ENCODE measurements at regions not wholly inside any gene's neighbourhood (a gene's known extent, or its start where the extent isn't known, plus 50 kb on each side); places are given as distances from the start of the nearest gene placed in this dataset.

- H3K36me3 ChIP-seq (ENCODE audit: control insufficient read depth in 2 of 2, extremely low read depth in 1 of 2, insufficient read depth in 2 of 2, low read length in 2 of 2): no peaks in the 10 kb centered on the region
- FAIRE-seq: no peak
These were observed 255.2 kb downstream of the RAD51AP2 start for GRCh38 chr2:17262854-17263569.

GRCh38 chr2:17259613-17260012, 258.6 kb downstream of the RAD51AP2 start:
- TF ChIP-seq CTCF (optimal IDR thresholded peaks at IDR 0.05 in 1 of 3, IDR thresholded peaks at IDR 0.05 in 1 of 3, conservative IDR thresholded peaks at IDR 0.05 in 1 of 3; ENCODE audit: extremely low read depth in 1 of 3, insufficient read depth in 2 of 3, low read length in 3 of 3) (no peak), EZH2 (IDR thresholded peaks at IDR 0.05; ENCODE audit: low read length) (no peak)
- H3K4me2 ChIP-seq (ENCODE audit: control insufficient read depth, extremely low read depth, insufficient read depth, low read depth, low read length): no peak overlapping the region

More at GRCh38 chr2:17262854-17263569, 255.2 kb downstream of the RAD51AP2 start:
- H3K27me3 ChIP-seq (ENCODE audit: control insufficient read depth, extremely low read depth, insufficient read depth, low read length): no peaks in the 10 kb centered on the region
- DNase-seq (ENCODE audit: low read depth, low spot score): no peak
- no peaks in the 10 kb centered on the region for H3K79me2 ChIP-seq (ENCODE audit: control insufficient read depth, insufficient read depth, low read length)
- H3K9me1 ChIP-seq (ENCODE audit: control insufficient read depth, extremely low read depth, insufficient read depth, low read length): no peaks in the 10 kb centered on the region
- H3K9ac ChIP-seq (ENCODE audit: control insufficient read depth, extremely low read depth, insufficient read depth, low read length): no peak overlapping the region
- no peak overlapping the region for H3K4me2 ChIP-seq (ENCODE audit: control insufficient read depth, extremely low read depth, insufficient read depth, low read depth, low read length)
- H3K9me3 ChIP-seq (ENCODE audit: control insufficient read depth, low read depth, low read length): no peaks in the 10 kb centered on the region
- no peaks in the 10 kb centered on the region for H3K4me1 ChIP-seq (ENCODE audit: control insufficient read depth, extremely low read depth, insufficient read depth, low read length)
- H4K20me1 ChIP-seq (ENCODE audit: control insufficient read depth, extremely low read depth, insufficient read depth, low read length): no peaks in the 10 kb centered on the region
- dilution Hi-C loops (cut with MboI; ENCODE audit: extremely low pct_ligation_motif_present, low sequenced_read_pairs): no loop called here
- H3K4me3 ChIP-seq (ENCODE audit: control insufficient read depth in 2 of 3, extremely low read depth in 1 of 3, insufficient read depth in 2 of 3, low read depth in 1 of 3, low read length in 3 of 3): no peak overlapping the region
- H2AFZ ChIP-seq (ENCODE audit: control insufficient read depth, low read length): no peak overlapping the region
- TF ChIP-seq EZH2 (IDR thresholded peaks at IDR 0.05; ENCODE audit: low read length) (no peak), CTCF (optimal IDR thresholded peaks at IDR 0.05 in 1 of 3, IDR thresholded peaks at IDR 0.05 in 1 of 3, conservative IDR thresholded peaks at IDR 0.05 in 1 of 3; ENCODE audit: extremely low read depth in 1 of 3, insufficient read depth in 2 of 3, low read length in 3 of 3) (no peak)
- H3K27ac ChIP-seq (ENCODE audit: control insufficient read depth, insufficient read depth, low read length): no peak overlapping the region

More at GRCh38 chr2:17259613-17260012, 258.6 kb downstream of the RAD51AP2 start:
- Histone ChIP-seq H3K9ac (ENCODE audit: control insufficient read depth, extremely low read depth, insufficient read depth, low read length) (no peak overlapping the region), H3K79me2 (ENCODE audit: control insufficient read depth, insufficient read depth, low read length) (no peaks in the 10 kb centered on the region), H4K20me1 (ENCODE audit: control insufficient read depth, extremely low read depth, insufficient read depth, low read length) (no peaks in the 10 kb centered on the region), H3K27ac (ENCODE audit: control insufficient read depth, insufficient read depth, low read length) (no peak overlapping the region), H3K4me3 (ENCODE audit: control insufficient read depth in 2 of 3, extremely low read depth in 1 of 3, insufficient read depth in 2 of 3, low read depth in 1 of 3, low read length in 3 of 3) (no peak overlapping the region), H2AFZ (ENCODE audit: control insufficient read depth, low read length) (no peak overlapping the region), H3K9me1 (ENCODE audit: control insufficient read depth, extremely low read depth, insufficient read depth, low read length) (no peaks in the 10 kb centered on the region), H3K4me1 (ENCODE audit: control insufficient read depth, extremely low read depth, insufficient read depth, low read length) (no peaks in the 10 kb centered on the region), H3K27me3 (ENCODE audit: control insufficient read depth, extremely low read depth, insufficient read depth, low read length) (no peaks in the 10 kb centered on the region), H3K36me3 (ENCODE audit: control insufficient read depth in 2 of 2, extremely low read depth in 1 of 2, insufficient read depth in 2 of 2, low read length in 2 of 2) (no peaks in the 10 kb centered on the region), H3K9me3 (ENCODE audit: control insufficient read depth, low read depth, low read length) (no peaks in the 10 kb centered on the region)
- DNase-seq (ENCODE audit: low read depth, low spot score) (no peak), FAIRE-seq (no peak)
- dilution Hi-C loops (cut with MboI; ENCODE audit: extremely low pct_ligation_motif_present, low sequenced_read_pairs): no loop called here
